ENCODE measurements at regions not wholly inside any gene's neighbourhood (a gene's known extent, or its start where the extent isn't known, plus 50 kb on each side); places are given as distances from the start of the nearest gene placed in this dataset.

- DNase-seq (ENCODE audit: low read depth, low spot score): no peak
- no peak for TF ChIP-seq CTCF (optimal IDR thresholded peaks at IDR 0.05 in 1 of 3, IDR thresholded peaks at IDR 0.05 in 1 of 3, conservative IDR thresholded peaks at IDR 0.05 in 1 of 3; ENCODE audit: extremely low read depth in 1 of 3, insufficient read depth in 2 of 3, low read length in 3 of 3)
- TF ChIP-seq EZH2 (IDR thresholded peaks at IDR 0.05; ENCODE audit: low read length): no peak
- peak overlapping the region; percentile 61 for H3K9ac ChIP-seq (ENCODE audit: control insufficient read depth, extremely low read depth, insufficient read depth, low read length)
- H3K4me2 ChIP-seq (ENCODE audit: control insufficient read depth, extremely low read depth, insufficient read depth, low read depth, low read length): peak overlapping the region; percentile 66
- H3K9me3 ChIP-seq (ENCODE audit: control insufficient read depth, low read depth, low read length): no peaks in the 10 kb centered on the region
- peaks cover 5% of the 10 kb centered on the region for H3K27me3 ChIP-seq (ENCODE audit: control insufficient read depth, extremely low read depth, insufficient read depth, low read length)
- no peak for FAIRE-seq
- H3K79me2 ChIP-seq (ENCODE audit: control insufficient read depth, insufficient read depth, low read length): no peaks in the 10 kb centered on the region
- H3K4me3 ChIP-seq (ENCODE audit: control insufficient read depth in 2 of 3, extremely low read depth in 1 of 3, insufficient read depth in 2 of 3, low read depth in 1 of 3, low read length in 3 of 3): peak overlapping the region; percentile 58 to 82 (median 62)
- H3K36me3 ChIP-seq (ENCODE audit: control insufficient read depth in 2 of 2, extremely low read depth in 1 of 2, insufficient read depth in 2 of 2, low read length in 2 of 2): no peaks in the 10 kb centered on the region
- peak overlapping the region; percentile 76 for H2AFZ ChIP-seq (ENCODE audit: control insufficient read depth, low read length)
- H3K27ac ChIP-seq (ENCODE audit: control insufficient read depth, insufficient read depth, low read length): no peak overlapping the region
- no peaks in the 10 kb centered on the region for H3K9me1 ChIP-seq (ENCODE audit: control insufficient read depth, extremely low read depth, insufficient read depth, low read length)
- dilution Hi-C loops (cut with MboI; ENCODE audit: extremely low pct_ligation_motif_present, low sequenced_read_pairs): no loop called here
- no peaks in the 10 kb centered on the region for H4K20me1 ChIP-seq (ENCODE audit: control insufficient read depth, extremely low read depth, insufficient read depth, low read length)
- H3K4me1 ChIP-seq (ENCODE audit: control insufficient read depth, extremely low read depth, insufficient read depth, low read length): peaks cover 6% of the 10 kb centered on the region
Measured at GRCh38 chr1:65066419-65066765, 81.6 kb upstream of the AK4 start.

GRCh38 chr1:65066766-65067490 lies 81.1 kb upstream of the AK4 start:
- Histone ChIP-seq H3K4me2 (ENCODE audit: control insufficient read depth, extremely low read depth, insufficient read depth, low read depth, low read length) (peak overlapping the region; percentile 66), H3K9ac (ENCODE audit: control insufficient read depth, extremely low read depth, insufficient read depth, low read length) (peak overlapping the region; percentile 61), H4K20me1 (ENCODE audit: control insufficient read depth, extremely low read depth, insufficient read depth, low read length) (no peaks in the 10 kb centered on the region), H3K27me3 (ENCODE audit: control insufficient read depth, extremely low read depth, insufficient read depth, low read length) (peaks cover 5% of the 10 kb centered on the region), H3K9me3 (ENCODE audit: control insufficient read depth, low read depth, low read length) (no peaks in the 10 kb centered on the region), H3K9me1 (ENCODE audit: control insufficient read depth, extremely low read depth, insufficient read depth, low read length) (no peaks in the 10 kb centered on the region), H3K79me2 (ENCODE audit: control insufficient read depth, insufficient read depth, low read length) (no peaks in the 10 kb centered on the region), H3K36me3 (ENCODE audit: control insufficient read depth in 2 of 2, extremely low read depth in 1 of 2, insufficient read depth in 2 of 2, low read length in 2 of 2) (no peaks in the 10 kb centered on the region), H3K4me3 (ENCODE audit: control insufficient read depth in 2 of 3, extremely low read depth in 1 of 3, insufficient read depth in 2 of 3, low read depth in 1 of 3, low read length in 3 of 3) (peak overlapping the region; percentile 58 to 82 (median 62)), H3K4me1 (ENCODE audit: control insufficient read depth, extremely low read depth, insufficient read depth, low read length) (peaks cover 6% of the 10 kb centered on the region), H3K27ac (ENCODE audit: control insufficient read depth, insufficient read depth, low read length) (no peak overlapping the region), H2AFZ (ENCODE audit: control insufficient read depth, low read length) (peak overlapping the region; percentile 76)
- FAIRE-seq (no peak), DNase-seq (ENCODE audit: low read depth, low spot score) (no peak)
- no peak for TF ChIP-seq CTCF (optimal IDR thresholded peaks at IDR 0.05 in 1 of 3, IDR thresholded peaks at IDR 0.05 in 1 of 3, conservative IDR thresholded peaks at IDR 0.05 in 1 of 3; ENCODE audit: extremely low read depth in 1 of 3, insufficient read depth in 2 of 3, low read length in 3 of 3)
- TF ChIP-seq EZH2 (IDR thresholded peaks at IDR 0.05; ENCODE audit: low read length): no peak
- dilution Hi-C loops (cut with MboI; ENCODE audit: extremely low pct_ligation_motif_present, low sequenced_read_pairs): no loop called here

All from keratinocyte (primary cell).